ENCODE measurements at regions not wholly inside any gene's neighbourhood (a gene's known extent, or its start where the extent isn't known, plus 50 kb on each side); places are given as distances from the start of the nearest gene placed in this dataset.

DNA sequence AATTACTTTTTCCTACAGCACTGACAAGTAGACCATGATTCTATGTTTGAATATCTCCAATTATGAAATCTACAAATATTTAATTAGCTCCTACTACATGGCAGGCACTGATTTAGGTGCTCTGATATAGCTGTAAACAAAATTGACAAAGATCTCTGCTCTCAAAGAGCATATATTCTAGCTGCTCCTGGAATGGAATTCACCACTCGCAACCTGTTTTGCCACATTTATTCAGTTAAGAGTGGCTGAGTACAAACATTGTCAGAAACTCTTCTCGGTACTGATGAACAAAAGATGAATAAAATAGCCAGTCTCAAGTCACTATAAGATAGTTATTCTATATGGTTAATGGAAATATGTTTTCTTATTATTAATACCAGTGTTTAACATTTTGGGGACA lies 114.2 kb upstream of the PDE4D start:
- TF ChIP-seq, protein P1, sequence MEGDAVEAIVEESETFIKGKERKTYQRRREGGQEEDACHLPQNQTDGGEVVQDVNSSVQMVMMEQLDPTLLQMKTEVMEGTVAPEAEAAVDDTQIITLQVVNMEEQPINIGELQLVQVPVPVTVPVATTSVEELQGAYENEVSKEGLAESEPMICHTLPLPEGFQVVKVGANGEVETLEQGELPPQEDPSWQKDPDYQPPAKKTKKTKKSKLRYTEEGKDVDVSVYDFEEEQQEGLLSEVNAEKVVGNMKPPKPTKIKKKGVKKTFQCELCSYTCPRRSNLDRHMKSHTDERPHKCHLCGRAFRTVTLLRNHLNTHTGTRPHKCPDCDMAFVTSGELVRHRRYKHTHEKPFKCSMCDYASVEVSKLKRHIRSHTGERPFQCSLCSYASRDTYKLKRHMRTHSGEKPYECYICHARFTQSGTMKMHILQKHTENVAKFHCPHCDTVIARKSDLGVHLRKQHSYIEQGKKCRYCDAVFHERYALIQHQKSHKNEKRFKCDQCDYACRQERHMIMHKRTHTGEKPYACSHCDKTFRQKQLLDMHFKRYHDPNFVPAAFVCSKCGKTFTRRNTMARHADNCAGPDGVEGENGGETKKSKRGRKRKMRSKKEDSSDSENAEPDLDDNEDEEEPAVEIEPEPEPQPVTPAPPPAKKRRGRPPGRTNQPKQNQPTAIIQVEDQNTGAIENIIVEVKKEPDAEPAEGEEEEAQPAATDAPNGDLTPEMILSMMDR (IDR thresholded peaks at IDR 0.05): no peak
- no peak for TF ChIP-seq POLR2A (IDR thresholded peaks at IDR 0.05)
